Neural cell (in vitro differentiated cells): ENCODE measurements at regions not wholly inside any gene's neighbourhood (a gene's known extent, or its start where the extent isn't known, plus 50 kb on each side); places are given as distances from the start of the nearest gene placed in this dataset.

Source experiments
- EP300 ChIP-seq: fragments of 450-650 bp; conservative IDR thresholded peaks from 2 replicates; pipeline ENCODE4 v1.6.1; 2014; ENCODE audit warnings: antibody characterized with exemption, mild to moderate bottlenecking, moderate library complexity; ENCODE audit not compliant: poor library complexity, severe bottlenecking
- EZH2 ChIP-seq: fragments of 200-600, 300-800 bp; shearing (Covaris generic), sonication (generic); IDR thresholded peaks from 2 replicates; pipeline ENCODE4 v1.6.1; 2014; ENCODE audit warnings: antibody characterized with exemption, low read length, borderline replicate concordance, mild to moderate bottlenecking; ENCODE audit not compliant: insufficient read depth, poor library complexity, severe bottlenecking
- MXI1 ChIP-seq: fragments of 450-650 bp; conservative IDR thresholded peaks from 2 replicates; pipeline ENCODE4 v1.6.1; 2014; ENCODE audit warnings: antibody characterized with exemption, mild to moderate bottlenecking; ENCODE audit not compliant: poor library complexity, severe bottlenecking
- POLR2AphosphoS5 ChIP-seq: IDR thresholded peaks from 2 replicates; pipeline ENCODE4 v1.6.1; 2012
- RAD21 ChIP-seq: fragments of 450-650 bp; conservative IDR thresholded peaks from 2 replicates; pipeline ENCODE4 v1.6.1; 2014; ENCODE audit warnings: antibody characterized with exemption, mild to moderate bottlenecking, moderate library complexity
- TAF1 ChIP-seq: IDR thresholded peaks from 2 replicates; pipeline ENCODE4 v1.6.1; 2012; ENCODE audit warnings: low read depth
- TF ChIP-seq, protein P1 (sequence below): fragments of 450-650 bp; IDR thresholded peaks from 2 replicates; pipeline ENCODE4 v1.5.1; 2014; ENCODE audit warnings: antibody characterized with exemption, mild to moderate bottlenecking, moderate library complexity; ENCODE audit not compliant: poor library complexity, severe bottlenecking
- TF ChIP-seq, protein P2 (sequence below): IDR thresholded peaks from 2 replicates; pipeline ENCODE4 v1.6.1; 2012; ENCODE audit warnings: borderline replicate concordance

DNA sequence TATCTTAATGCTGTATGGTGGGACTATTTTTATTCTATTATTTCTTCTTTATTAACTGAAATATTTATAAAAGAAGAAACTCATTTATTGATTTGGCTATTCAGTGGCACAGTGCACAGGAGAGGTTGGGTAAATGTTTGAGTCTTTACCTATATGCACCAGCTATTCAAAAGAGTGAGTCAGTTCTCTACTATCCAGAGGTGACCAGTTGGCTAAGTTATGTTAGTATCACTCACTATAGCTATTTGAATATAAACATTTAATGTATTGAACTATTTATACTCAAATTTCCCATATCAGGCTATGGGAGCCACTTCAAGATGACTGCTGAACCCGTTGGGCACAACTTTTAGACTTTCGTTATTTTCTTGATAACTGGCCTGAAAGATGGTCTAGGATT lies 106.1 kb upstream of the VEGFC start:
- TF ChIP-seq EP300, result no peak
- TF ChIP-seq, protein P1, sequence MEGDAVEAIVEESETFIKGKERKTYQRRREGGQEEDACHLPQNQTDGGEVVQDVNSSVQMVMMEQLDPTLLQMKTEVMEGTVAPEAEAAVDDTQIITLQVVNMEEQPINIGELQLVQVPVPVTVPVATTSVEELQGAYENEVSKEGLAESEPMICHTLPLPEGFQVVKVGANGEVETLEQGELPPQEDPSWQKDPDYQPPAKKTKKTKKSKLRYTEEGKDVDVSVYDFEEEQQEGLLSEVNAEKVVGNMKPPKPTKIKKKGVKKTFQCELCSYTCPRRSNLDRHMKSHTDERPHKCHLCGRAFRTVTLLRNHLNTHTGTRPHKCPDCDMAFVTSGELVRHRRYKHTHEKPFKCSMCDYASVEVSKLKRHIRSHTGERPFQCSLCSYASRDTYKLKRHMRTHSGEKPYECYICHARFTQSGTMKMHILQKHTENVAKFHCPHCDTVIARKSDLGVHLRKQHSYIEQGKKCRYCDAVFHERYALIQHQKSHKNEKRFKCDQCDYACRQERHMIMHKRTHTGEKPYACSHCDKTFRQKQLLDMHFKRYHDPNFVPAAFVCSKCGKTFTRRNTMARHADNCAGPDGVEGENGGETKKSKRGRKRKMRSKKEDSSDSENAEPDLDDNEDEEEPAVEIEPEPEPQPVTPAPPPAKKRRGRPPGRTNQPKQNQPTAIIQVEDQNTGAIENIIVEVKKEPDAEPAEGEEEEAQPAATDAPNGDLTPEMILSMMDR, result no peak
- TF ChIP-seq EZH2, result no peak
- no peak for TF ChIP-seq RAD21
- TF ChIP-seq, protein P2, sequence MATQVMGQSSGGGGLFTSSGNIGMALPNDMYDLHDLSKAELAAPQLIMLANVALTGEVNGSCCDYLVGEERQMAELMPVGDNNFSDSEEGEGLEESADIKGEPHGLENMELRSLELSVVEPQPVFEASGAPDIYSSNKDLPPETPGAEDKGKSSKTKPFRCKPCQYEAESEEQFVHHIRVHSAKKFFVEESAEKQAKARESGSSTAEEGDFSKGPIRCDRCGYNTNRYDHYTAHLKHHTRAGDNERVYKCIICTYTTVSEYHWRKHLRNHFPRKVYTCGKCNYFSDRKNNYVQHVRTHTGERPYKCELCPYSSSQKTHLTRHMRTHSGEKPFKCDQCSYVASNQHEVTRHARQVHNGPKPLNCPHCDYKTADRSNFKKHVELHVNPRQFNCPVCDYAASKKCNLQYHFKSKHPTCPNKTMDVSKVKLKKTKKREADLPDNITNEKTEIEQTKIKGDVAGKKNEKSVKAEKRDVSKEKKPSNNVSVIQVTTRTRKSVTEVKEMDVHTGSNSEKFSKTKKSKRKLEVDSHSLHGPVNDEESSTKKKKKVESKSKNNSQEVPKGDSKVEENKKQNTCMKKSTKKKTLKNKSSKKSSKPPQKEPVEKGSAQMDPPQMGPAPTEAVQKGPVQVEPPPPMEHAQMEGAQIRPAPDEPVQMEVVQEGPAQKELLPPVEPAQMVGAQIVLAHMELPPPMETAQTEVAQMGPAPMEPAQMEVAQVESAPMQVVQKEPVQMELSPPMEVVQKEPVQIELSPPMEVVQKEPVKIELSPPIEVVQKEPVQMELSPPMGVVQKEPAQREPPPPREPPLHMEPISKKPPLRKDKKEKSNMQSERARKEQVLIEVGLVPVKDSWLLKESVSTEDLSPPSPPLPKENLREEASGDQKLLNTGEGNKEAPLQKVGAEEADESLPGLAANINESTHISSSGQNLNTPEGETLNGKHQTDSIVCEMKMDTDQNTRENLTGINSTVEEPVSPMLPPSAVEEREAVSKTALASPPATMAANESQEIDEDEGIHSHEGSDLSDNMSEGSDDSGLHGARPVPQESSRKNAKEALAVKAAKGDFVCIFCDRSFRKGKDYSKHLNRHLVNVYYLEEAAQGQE, result no peak
- no peak for TF ChIP-seq TAF1
- no peak for TF ChIP-seq MXI1
- TF ChIP-seq POLR2AphosphoS5, result no peak
